SIG-M5 treated with dmso at 0.1 percent for 504 hours (cell line): ENCODE measurements at regions not wholly inside any gene's neighbourhood (a gene's known extent, or its start where the extent isn't known, plus 50 kb on each side); places are given as distances from the start of the nearest gene placed in this dataset.

ENCODE experiments used
- DNase-seq: peaks from one replicate; lab custom pipeline; 2025; ENCODE audit not compliant: unreplicated experiment; lab: John Stamatoyannopoulos, UW

DNA sequence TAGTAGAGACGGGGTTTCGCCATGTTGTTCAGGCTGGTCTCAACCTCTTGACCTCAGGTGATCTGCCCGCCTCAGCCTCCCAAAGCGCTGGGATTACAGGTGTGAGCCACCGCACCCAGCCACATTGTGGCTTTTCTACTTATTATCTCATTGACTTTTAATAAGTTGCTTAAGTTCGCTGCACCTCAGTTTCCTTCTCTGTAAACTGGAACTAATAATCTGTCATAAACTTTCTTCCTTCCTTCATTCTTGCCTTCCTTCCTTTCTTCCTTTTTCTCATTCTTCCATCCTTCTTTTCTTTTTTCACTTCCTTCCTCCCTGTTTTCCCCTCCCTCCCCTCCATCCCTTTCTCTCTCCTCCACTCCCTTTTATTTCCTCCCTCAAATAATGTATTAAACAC lies 192.2 kb downstream of the MAF start:
- no peak for DNase-seq

DNA sequence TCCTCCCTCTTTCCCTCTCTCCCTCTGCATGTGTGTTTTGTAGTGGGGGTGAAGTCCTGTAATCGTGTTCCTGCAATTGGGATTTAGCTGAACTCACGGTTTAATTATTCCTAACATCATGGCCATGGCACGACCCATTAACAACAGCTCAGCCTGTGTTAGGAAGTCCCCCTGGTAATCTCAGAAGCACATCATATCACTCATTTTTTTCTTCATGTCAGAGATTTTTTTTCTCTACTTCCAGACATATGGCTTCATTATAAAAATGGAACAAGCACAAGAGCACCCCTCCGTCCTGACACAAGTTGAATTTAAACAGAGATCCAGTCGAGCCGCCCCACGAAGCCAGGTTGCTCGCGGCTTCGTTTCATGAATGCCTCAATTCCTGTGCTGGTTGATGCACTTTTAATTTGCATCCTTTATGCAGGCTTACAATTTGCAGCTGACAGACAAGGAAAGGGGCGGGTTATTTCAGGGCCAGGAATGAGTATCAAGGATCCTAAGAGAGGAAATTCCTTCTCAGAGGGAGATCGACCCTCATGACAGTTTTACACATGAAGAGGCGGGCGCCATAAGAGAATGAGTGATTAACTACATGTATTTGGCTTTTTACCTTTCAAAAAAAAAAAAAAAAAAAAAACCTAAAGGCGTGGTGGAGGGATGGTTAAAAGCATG lies 192.9 kb downstream of the MAF start:
- no peak for DNase-seq

DNA sequence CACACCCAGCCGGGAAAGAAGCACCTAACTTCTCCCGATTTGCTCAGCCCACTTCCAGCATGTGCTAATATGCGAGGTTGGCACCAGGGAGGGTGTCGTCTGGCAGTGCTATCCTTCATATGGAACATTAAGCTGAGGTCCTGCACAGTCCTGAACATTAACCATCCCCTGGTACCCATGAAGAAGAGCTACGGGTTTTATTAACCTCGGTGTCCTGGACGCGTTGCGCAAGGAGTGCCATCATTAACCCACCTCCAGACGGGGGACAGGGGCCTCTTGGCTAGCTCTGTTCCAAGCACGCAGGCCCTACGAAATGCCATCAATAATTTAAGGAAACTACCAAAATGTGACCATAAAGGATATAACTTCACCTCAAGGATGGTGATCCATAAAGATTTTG lies 193.5 kb downstream of the MAF start:
- DNase-seq, result no peak

DNA sequence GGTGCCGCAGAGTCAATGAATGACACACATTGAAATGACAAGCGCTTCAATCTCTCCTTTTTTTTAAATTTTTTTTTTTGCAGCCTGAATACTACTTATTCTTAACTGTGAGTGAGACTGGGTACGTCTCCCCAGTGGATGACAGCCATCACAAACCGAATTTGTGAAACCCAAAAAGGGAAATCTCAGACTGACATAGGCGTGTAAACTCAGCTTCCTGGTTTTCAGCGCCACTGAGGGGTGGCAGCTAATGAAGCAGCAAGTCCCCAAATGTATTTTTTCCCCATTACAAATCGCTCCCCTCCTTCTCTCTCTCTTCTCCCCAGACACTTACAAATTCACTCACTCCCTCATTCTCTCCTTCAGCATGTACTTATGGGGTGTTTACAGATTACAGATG lies 196.0 kb downstream of the MAF start:
- DNase-seq, result no peak

DNA sequence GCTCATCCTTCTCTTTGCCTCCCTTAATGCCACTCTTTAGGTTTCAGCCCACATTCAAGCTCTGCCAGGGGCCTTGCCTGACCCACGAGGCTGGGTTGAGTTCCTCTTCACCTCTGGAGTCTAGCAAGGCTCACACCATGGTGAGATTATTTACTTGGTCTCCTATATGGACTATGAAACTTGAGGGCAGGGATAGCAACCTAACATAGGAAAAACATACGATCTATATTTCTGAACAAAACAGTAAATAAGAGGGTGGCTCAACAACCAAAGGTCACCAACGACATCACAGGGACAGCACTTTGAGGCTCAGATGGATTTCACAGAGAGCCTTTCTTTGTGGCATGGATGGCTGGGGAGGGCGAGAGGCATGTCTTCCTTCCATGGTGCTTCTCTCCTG lies 197.0 kb downstream of the MAF start:
- no peak for DNase-seq

DNA sequence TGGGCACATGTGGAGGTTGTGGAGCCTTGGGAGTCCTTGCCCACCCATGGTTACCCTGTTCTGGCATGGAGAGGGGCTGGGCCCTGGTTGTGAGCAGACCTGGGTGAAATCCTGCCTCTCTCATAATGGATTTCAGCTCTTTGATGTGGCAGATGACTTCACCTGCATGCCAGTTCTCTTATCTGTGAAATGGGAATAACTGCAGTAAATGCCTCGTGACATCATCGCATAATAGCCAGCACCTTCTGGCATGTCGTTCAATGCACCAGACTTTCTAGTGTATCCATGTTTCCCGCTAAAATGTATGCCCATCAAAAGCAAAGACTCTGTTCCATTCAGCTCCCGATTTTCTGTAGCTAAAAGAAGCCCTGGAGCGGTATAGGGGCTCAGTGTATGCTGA lies 197.6 kb downstream of the MAF start:
- DNase-seq, result no peak

DNA sequence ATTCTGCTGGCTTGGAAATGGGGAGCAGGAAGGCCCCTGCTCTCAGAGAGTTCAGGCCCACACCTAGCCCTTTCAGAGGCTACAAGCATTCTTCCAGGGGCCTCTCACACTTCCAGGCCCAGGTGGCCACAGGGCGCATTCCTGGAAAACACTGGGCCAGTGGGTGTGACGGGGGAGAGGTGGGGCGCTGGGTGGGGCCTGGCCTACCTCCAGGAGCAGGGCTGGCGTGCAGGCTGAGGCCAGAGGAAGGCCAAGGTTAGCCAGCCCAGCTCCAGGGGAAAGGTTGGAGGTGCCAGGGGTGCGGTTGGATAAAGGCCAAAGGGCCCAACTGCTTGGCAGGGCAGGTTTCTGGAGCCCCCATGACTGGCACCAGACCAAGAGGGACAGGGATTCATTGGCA lies 198.2 kb downstream of the MAF start:
- DNase-seq, result no peak

DNA sequence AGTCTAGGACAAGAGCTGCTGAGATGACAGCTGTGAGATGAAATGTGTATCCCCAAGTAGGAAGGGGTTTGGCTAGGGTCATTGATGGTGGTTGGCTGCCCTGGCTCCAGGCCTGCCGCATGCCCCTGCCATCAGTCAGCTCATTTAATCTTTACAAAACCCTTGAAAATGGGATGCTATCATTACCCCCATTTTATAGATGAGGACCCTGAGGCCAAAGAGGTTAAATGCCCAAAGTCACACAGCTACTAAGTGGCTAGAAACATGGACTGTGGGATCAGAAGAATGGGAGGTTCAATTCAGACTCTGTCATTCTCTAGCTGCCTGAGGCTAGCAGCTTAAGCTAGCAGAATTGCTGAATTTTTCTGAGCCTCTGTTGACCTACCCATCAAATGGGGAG lies 198.8 kb downstream of the MAF start:
- no peak for DNase-seq

DNA sequence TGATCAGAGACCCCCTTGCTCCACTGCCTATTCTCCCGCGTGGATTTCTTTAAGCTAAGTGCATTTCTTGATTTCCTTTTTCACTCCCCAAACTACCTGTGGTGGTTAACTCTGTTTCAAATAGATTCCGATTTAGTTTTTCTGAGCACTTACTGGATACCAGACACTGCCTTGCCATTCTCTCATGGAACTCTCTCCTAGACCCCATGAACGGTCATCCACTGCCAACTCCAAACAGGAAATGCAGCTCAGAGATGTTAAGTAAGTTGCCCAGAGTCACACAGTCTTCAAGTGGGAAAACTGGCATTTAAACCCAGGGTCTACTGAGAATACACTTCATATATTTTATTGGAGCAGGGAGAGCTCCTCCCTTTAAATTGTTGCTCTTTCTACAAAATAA lies 199.4 kb downstream of the MAF start:
- DNase-seq, result no peak

DNA sequence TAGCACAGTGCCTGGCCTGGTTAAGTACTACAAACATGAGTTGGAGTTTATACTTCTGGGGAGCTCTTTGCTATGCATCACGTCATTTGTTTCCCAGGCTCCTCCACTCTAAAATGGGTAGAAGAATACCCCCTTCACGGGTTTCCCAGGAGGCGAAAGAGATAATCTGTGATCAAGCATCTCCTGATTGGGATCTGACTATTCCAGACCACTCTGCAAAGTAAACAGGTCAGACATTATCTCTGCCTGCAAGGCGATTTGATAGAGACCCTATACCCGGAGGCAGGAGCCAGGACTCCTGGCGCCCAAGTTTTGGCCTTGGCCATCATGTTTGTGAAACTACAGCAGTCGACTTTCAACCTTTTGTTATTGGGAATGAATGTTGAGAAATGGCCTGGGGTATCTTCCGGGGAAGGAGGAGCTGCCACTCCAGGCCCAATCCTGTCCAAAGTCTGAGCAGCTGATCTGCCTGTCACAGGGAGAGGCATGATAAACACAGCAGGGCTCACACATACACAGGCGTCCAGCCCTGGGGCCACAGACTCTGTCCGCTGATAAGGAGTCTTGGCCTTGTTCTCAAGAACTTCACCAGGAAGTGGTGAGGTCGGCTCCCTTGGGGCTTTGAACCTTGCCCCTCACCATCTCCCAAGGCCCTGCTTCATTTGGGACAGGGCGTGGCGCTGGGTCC lies 199.9 kb downstream of the MAF start:
- no peak for DNase-seq

DNA sequence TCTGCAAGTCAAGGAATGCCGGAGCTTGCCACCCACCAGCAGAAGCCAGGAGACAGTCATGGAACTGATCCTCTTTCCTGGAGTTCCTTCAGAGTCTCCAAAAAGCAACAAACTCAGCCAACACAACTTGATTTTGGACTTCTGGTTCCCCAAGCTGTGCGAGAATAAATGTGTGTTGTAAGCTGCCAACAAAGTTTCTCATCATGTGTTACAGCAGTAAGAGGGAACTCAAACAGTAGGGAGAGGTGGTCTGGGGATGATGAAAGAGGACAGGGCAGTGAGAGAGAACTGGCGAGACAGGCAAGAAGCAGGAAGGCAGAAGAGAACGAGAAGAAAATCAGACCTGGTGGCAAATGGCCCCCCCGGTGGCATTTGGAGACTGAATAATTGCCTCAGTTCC lies 204.9 kb downstream of the MAF start:
- DNase-seq, result no peak

DNA sequence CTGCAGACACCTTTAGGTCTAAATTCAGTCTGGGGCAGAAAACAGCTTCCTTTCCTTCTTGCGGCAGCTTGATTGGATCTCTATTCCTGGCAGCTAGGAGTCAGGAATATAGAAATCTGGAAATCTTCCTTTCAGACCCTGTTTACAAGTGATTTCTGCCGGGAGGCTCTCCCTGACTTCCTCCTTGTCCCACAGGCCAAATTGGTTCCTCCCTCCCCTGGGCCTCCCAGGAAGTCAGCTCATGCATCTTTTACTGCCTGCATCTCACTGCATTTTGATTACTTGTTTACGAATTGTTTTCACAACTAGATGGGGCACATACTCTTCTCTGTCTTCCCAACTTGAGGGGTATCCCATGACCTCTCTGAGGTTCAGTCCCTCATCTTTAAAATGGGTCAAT lies 206.3 kb downstream of the MAF start:
- DNase-seq, result no peak

DNA sequence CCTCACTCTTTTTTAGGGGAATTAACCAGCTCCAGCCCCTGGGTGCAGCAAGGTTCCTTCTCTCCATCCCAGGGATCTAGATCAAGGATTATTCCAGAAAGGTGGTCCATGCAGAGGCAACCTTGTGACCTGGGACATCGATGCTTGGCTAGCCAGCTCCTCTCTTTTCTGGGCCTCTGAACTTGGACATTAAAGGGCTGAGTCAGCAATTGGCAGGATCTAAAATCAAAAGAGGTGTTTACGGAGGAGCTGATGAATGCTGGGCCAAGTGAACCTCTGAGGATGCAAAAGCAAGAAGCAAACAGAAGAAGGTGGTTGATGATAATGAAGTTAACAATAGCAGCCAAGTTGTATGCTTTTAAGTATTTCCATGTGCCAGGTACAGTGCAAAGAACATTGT lies 207.0 kb downstream of the MAF start:
- no peak for DNase-seq

DNA sequence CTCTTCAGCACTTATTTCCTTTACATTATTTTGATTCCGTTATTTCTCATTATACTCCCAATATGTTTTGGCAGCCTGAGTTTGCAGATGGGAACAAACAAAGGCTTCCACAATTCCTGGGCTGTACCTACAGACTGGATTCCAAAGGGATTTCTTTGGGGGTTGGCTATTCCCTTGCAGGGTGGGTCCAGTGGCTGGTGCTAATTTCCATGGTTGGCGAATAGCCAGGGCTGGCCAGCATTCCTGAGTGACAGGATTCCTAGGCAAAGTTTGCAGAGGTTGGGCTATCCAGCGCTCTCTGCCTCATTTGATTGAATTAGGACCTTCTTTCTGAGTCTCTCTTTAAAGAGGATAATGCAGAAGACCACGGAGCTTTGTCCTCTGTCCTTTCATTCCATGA lies 207.4 kb downstream of the MAF start:
- DNase-seq, result no peak

DNA sequence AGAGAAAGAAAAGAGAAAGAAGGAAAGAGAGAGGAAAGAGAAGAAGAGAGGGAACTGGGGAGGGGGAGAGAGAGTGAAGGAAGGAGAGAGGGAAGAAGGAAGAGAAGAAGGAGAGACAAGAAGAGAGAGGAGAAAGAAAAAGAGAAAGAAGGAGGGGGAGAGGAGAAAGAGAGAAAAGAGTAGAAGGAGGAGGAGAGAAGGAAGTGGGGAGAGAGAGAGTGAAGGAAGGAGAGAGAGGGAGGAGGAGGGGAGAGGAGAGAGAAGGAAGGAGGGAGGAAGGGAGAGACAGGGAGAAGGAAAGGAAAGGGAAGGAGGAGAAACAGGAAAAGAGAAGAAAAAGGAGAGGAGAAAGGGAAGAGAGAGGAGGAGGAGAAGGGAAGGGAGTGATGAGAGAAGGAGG lies 208.5 kb downstream of the MAF start:
- no peak for DNase-seq

DNA sequence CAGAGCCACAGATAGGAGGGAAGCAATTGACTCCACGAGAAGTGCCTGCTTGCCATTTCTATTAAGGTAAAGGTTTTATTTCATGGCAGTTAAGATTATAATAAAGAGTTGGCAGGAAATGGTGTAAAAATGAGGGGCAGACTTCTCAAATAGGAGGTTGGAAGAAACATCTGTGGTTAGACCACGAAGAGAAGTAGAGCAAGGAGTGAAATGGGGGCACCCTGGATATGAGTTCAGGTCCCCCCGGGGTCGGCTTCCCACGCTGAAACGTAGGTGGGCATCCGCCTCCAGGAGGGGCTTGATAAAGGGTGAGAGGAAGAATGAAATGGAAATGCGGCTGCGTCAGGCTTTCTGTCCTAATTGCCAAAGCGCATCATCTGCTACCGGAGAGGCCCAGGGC lies 209.1 kb downstream of the MAF start:
- no peak for DNase-seq

DNA sequence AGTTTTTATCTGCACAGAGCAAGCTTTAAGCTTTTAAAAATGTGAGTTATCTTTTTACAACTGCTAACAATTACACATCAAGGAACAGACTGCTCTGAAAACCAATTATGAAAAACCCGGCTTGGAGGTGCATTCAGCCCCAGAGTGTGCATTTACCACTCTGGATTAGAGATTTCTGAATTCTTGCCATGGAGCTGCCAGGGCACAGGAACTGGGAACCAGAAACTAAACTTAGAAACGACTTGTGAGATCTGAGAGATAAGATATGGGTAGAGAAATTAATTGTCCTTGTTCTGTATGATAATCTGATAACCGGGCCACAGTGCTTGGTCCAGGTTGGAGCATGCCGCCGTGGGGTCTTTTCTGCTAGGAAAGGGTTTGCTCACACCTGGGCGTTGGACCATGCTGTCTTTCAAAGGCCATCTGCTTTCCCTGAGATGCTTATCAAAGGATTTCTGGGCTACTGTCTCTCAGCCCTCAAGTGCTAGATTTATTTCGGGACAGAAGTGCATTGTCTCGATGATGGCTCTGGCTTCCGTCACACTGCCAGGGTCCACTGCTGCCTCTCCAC lies 210.0 kb downstream of the MAF start:
- no peak for DNase-seq

DNA sequence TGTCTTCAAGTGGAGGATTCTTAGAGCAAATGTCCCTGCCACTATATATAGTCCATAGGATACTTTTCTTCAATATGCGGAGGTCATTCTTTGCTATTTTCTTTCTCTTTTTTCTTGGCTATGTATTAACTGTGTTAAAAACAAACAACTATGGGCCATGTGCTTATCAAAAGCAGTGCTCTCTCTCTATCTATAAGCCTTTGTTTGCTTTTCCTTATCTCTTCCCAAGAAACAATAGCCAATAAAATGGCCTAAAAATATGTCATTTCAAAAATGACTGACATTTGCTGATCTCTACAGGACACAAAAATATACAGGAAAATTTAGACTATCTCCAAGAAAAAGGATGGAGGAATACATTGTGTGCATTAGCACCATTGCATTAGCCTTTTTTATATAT lies 212.1 kb downstream of the MAF start:
- no peak for DNase-seq

DNA sequence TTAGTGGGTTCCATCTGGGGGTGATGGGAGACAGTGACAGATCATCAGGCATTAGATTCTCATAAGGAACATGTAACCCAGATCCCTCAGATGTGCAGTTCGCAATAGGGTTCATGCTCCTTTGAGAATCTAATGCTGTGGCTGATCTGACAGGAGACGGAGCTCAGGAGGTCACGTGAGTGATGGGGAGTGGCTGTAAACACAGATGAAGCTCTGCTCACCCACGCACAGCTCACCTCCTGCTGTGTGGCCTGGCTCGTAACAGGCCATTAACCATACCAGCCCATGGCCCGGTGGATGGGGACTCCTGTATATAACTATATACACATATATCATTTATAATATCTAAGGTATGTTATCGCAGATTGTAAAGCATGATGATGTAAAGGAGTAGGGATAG lies 214.2 kb downstream of the MAF start:
- DNase-seq, result no peak

DNA sequence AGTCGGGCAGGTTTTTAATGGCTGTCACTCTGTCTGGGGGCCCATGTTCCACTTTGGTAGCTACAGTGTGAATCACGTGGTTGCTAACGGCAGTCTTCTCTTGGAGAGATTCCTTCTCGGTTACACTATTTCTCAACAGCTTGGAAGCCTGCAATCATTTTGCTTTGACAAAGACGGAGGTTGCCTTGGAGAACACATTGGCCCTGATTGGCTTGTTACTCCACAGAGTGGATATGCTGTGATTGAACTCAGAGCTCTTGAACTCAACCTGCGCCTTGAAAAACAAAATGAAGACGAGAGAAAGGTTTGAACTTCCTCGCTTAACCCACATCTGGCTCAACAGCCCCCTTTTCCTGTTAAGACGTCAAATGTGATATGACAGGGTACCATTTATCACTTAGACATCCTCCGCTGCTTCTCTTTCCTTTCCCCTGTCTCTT lies 218.9 kb downstream of the MAF start:
- DNase-seq, result no peak

DNA sequence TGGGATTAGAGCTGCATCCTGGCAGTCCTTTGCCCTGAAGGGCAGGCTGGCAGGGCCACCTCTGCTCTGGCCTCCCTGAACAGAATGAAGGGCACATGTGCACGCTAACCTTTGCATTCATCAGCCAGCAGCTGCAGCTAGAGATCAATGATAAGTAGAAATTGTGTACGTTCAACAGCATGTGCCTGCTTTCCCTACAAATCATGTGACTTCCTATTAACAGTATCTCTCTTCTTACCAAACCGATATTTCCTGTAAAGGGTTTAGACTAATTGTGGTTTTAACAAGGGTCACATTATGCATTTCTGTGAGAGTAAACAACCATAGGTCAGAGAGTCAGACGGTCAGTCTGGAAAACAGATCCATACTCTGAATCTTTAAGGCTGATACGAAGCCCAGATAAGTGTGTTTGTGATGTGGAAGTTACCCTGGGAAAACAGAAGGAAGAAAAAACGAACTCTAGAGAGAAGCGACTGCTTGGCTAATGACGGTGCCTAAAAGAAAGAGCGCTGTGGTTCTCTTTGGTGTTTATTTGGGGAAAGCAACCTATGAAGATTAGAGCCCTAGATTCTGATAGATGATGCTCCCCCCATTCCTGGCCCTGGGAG lies 219.4 kb downstream of the MAF start:
- no peak for DNase-seq

DNA sequence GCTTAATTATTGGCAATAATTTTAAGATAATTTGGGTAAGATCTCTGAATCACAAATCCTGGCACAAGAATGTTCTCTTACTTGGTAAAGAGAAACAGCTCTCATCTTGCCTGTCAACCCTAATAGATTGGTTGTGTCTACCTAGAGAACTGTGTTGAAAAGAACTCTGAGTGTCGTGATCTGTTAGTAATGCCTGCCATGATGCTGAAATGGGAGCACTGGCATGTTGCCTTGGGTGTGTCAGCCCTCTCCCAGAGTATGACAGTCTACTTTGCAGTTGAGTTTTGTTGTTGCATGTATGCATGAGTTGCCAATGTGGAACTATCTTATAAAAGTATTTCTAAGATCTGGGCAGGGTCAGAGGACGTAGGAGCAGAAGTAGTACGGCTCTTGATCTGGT lies 221.4 kb downstream of the MAF start:
- no peak for DNase-seq
